WERI-Rb-1 (cell line): ENCODE measurements at regions not wholly inside any gene's neighbourhood (a gene's known extent, or its start where the extent isn't known, plus 50 kb on each side); places are given as distances from the start of the nearest gene placed in this dataset.

Experiments used
- DNase-seq: peaks from one replicate; pipeline ENCODE4 v3.0.0-alpha.2; 2020
- H3K27ac ChIP-seq: fragments of 250-450 bp; sonication (Bioruptor Pico); 2 replicates; pipeline ENCODE4 v1.5.1; 2020; ENCODE audit warnings: mild to moderate bottlenecking, moderate library complexity
- H3K27me3 ChIP-seq: fragments of 250-450 bp; sonication (Bioruptor Pico); 2 replicates; pipeline ENCODE4 v1.5.1; 2021; ENCODE audit warnings: mild to moderate bottlenecking, low read depth, moderate library complexity; ENCODE audit not compliant: insufficient read depth, severe bottlenecking
- H3K36me3 ChIP-seq: fragments of 250-450 bp; sonication (Bioruptor Pico); 2 replicates; pipeline ENCODE4 v1.5.1; 2020; ENCODE audit warnings: mild to moderate bottlenecking, moderate library complexity
- H3K4me3 ChIP-seq: 2 replicates; pipeline ENCODE4 v1.5.1; 2011; ENCODE audit warnings: low read depth, mild to moderate bottlenecking, control low read depth, low read length
- H3K9me3 ChIP-seq: fragments of 250-450 bp; sonication (Bioruptor Pico); 2 replicates; pipeline ENCODE4 v1.5.1; 2021; ENCODE audit warnings: mild to moderate bottlenecking, moderate library complexity; ENCODE audit not compliant: severe bottlenecking
- TF ChIP-seq, protein P1 (sequence below): IDR thresholded peaks from 2 replicates; pipeline ENCODE4 v1.5.1; 2011; ENCODE audit warnings: low read depth, mild to moderate bottlenecking, control low read depth, inconsistent platforms, low read length

DNA sequence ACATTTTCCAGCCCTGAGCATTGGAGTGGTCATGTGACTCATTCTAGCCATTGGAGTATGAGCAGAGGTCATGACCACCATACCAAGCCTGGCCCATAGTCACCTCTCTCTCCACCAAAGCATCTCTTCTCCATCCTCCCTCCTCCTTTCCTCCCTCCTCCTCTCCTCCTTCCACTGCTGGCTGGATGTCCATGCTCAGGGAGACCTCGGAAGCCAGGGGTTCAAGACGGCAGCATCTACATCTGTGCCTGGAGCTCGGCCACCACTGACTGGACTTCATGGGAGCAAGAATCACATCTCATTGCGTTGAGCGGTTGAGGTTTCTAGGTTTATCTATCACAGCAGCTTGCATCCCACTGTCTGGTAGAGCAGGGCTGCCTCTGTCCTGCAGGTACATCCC lies 252.4 kb downstream of the NDUFA10 start:
- TF ChIP-seq, protein P1, sequence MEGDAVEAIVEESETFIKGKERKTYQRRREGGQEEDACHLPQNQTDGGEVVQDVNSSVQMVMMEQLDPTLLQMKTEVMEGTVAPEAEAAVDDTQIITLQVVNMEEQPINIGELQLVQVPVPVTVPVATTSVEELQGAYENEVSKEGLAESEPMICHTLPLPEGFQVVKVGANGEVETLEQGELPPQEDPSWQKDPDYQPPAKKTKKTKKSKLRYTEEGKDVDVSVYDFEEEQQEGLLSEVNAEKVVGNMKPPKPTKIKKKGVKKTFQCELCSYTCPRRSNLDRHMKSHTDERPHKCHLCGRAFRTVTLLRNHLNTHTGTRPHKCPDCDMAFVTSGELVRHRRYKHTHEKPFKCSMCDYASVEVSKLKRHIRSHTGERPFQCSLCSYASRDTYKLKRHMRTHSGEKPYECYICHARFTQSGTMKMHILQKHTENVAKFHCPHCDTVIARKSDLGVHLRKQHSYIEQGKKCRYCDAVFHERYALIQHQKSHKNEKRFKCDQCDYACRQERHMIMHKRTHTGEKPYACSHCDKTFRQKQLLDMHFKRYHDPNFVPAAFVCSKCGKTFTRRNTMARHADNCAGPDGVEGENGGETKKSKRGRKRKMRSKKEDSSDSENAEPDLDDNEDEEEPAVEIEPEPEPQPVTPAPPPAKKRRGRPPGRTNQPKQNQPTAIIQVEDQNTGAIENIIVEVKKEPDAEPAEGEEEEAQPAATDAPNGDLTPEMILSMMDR, result no peak
- no peak overlapping the region for H3K27ac ChIP-seq
- H3K36me3 ChIP-seq, result no peaks in the 10 kb centered on the region
- no peak for DNase-seq
- peaks cover 15% of the 10 kb centered on the region for H3K9me3 ChIP-seq
- H3K27me3 ChIP-seq, result peaks cover 88% of the 10 kb centered on the region
- no peak overlapping the region for H3K4me3 ChIP-seq

DNA sequence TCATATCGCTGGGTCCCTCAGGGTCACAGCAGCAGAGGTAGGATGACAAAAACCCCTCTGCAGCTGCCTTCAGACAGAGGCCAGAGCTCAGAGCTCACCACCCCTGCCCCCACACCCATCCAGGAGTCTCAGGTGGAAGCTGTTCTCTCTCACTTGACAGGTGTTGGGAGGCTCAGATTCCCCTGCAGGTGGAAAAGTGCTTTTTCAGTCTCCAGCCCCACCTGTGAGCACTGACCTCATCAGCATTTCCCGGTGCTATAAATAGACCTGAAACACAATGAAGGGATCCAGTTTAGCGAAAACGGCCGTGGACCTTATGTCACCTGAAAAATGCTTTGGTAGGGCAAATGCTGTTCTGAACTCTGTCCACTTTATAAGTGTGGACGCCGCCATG lies 254.9 kb downstream of the NDUFA10 start:
- Histone ChIP-seq H3K4me3 (no peak overlapping the region), H3K27me3 (peaks cover 86% of the 10 kb centered on the region), H3K9me3 (peaks cover 15% of the 10 kb centered on the region), H3K36me3 (no peaks in the 10 kb centered on the region), H3K27ac (no peak overlapping the region)
- DNase-seq, result no peak
- TF ChIP-seq, protein P1, result no peak

DNA sequence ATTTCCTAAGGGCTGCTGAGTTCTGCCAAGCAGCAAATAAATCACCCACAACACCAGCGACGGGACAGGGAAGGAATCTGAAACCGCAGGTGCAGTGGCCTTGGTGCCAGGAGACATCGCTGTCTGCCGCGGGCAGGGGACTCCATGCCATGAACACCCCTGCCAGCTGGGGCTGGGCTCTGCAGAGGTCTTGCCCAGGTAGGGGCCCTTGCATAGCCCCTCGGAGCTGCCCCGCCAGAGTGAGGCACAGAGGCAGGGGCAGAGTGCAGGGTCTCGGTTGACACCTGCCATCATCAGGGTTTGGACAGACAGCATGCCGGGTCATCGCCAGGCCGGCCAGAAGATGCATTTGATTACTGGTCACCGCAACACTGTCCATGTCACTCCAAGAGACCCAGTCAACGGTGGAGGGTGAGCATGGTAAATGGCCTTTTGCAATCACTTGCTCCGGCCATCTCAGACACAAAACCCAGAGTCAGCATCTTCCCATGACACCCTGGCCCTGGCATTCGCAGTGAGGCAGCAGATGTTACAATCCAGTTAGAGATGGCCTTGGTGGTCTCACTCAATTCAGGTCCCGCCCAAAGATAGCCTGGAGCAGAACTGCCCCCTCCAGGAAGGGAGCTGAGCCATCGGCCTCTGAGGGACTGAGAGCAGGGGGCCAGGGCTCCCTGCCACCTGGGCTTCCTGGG lies 255.4 kb downstream of the NDUFA10 start:
- Histone ChIP-seq H3K9me3 (peaks cover 15% of the 10 kb centered on the region), H3K27me3 (peaks cover 85% of the 10 kb centered on the region), H3K27ac (no peak overlapping the region), H3K36me3 (no peaks in the 10 kb centered on the region), H3K4me3 (no peak overlapping the region)
- TF ChIP-seq, protein P1, result no peak
- DNase-seq, result no peak

DNA sequence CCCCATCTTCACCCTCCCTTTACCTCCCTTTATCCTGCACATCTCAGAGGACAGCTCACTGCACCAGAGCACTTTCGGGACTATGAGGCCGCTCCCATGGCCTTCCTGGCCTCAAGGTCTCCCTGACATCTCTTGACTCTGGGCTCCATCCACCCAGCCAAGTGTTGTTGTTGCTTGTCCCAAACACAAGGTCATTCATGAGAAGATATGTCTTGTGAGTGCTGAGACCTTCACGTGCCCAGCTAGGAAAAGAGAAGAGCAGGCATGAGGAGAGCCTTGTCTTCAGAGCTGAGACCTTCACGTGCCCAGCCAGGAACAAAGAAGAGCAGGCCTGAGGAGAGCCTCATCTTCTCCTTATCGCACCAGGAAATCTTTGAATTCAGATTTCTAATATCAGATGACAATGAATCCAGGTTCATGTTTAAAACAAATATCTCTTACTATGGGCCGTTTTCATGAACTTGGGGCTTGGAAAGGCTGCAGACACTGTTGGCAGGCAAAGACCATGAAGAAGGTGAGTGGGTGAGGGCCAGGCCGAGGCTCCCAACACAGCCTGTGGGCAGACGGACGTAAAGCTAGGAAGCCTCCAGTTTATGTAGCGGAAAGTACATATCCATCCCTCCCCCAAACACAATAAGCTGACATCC lies 256.1 kb downstream of the NDUFA10 start:
- H3K27me3 ChIP-seq, result peaks cover 83% of the 10 kb centered on the region
- TF ChIP-seq, protein P1, result no peak
- DNase-seq, result no peak

DNA sequence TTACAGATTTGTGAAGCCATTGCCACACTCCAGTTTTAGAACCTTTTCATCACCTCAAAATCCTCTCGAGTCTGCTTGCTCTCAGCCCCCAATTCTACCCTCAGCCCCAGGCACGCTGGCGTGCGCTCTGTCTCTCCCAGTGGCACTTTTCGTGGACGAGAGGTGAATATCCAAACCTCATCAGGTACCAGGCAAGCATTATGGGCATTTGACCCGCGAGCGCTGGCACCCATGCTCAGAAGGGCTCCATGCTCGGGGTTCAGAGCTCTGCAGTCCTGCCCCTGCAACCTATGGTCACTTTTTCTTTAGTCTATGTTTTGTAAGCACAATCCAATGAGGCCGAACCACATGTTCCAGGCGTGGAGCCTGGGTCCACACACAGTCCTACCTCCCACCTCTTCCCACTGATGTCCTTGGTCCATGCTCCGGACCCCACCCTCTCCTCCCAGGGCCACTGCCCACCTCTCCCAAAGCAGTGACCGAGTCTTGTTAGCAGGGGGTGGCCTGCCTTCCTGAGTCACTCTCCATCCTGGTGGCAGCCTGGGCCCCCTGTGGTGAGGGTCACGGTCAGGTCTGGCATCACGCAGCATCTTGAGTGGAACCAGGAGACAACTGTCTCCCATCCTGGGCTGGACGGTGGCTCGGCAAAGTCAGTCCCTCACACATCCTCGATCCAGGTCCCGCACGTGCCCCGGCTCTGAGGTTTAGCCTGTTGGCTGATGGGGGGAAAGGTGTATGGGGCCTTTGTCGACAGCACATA lies 256.9 kb downstream of the NDUFA10 start:
- Histone ChIP-seq H3K36me3 (no peaks in the 10 kb centered on the region), H3K4me3 (no peak overlapping the region), H3K27me3 (peaks cover 83% of the 10 kb centered on the region), H3K27ac (no peak overlapping the region), H3K9me3 (peaks cover 15% of the 10 kb centered on the region)
- TF ChIP-seq, protein P1, result no peak
- no peak for DNase-seq

More for the DNA sequence above, 256.1 kb downstream of the NDUFA10 start:
- peaks cover 15% of the 10 kb centered on the region for H3K9me3 ChIP-seq
- no peak overlapping the region for H3K4me3 ChIP-seq
- no peaks in the 10 kb centered on the region for H3K36me3 ChIP-seq
- no peak overlapping the region for H3K27ac ChIP-seq
